ENCODE measurements at regions not wholly inside any gene's neighbourhood (a gene's known extent, or its start where the extent isn't known, plus 50 kb on each side); places are given as distances from the start of the nearest gene placed in this dataset.

DNA sequence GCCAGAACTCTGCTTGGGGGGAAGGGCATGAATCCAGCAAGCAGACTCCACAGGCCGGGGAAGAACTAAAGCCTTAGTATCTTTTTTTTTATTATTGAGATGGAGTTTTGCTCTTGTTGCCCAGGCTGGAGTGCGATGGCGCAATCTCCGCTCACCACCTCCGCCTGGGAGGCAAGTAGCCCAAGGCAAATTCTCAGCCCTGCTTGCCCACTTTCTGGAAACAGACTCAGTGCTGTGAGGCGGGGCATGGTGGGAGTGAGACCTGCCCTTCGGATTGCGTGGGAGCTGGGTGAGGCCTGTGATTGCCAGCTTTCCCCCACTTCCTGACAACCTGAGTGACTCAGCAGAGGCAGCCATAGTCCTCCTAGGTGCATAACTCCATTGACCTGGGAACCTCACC lies 348.8 kb downstream of the GASK1B start:
- TF ChIP-seq, protein P1, sequence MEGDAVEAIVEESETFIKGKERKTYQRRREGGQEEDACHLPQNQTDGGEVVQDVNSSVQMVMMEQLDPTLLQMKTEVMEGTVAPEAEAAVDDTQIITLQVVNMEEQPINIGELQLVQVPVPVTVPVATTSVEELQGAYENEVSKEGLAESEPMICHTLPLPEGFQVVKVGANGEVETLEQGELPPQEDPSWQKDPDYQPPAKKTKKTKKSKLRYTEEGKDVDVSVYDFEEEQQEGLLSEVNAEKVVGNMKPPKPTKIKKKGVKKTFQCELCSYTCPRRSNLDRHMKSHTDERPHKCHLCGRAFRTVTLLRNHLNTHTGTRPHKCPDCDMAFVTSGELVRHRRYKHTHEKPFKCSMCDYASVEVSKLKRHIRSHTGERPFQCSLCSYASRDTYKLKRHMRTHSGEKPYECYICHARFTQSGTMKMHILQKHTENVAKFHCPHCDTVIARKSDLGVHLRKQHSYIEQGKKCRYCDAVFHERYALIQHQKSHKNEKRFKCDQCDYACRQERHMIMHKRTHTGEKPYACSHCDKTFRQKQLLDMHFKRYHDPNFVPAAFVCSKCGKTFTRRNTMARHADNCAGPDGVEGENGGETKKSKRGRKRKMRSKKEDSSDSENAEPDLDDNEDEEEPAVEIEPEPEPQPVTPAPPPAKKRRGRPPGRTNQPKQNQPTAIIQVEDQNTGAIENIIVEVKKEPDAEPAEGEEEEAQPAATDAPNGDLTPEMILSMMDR (conservative IDR thresholded peaks at IDR 0.05 in 1 of 2, IDR thresholded peaks at IDR 0.05 in 1 of 2; ENCODE audit: extremely low read depth in 1 of 2, insufficient read depth in 1 of 2, low read depth in 1 of 2, low read length in 2 of 2): no peak
- no peak for TF ChIP-seq EZH2 (IDR thresholded peaks at IDR 0.05; ENCODE audit: borderline replicate concordance, low read length)

Data from mammary epithelial cell (primary cell).